KMS-11 (cell line): ENCODE measurements at regions not wholly inside any gene's neighbourhood (a gene's known extent, or its start where the extent isn't known, plus 50 kb on each side); places are given as distances from the start of the nearest gene placed in this dataset.

ENCODE experiments used
- H2AFZ ChIP-seq: fragments of 200-600 bp; sonication (generic); 2 replicates; pipeline ENCODE4 v1.6.1; 2016; ENCODE audit warnings: antibody characterized with exemption, mixed run types, low read depth
- H3K27ac ChIP-seq: fragments of 200-600 bp; sonication (generic); 2 replicates; pipeline ENCODE4 v1.6.1; 2016; ENCODE audit warnings: mild to moderate bottlenecking, mixed run types
- H3K27me3 ChIP-seq: fragments of 200-600 bp; sonication (generic); 2 replicates; pipeline ENCODE4 v1.6.1; 2017; ENCODE audit warnings: mild to moderate bottlenecking, low read depth, mixed run types, moderate library complexity; ENCODE audit not compliant: insufficient read depth
- H3K36me3 ChIP-seq: fragments of 200-600 bp; sonication (generic); 2 replicates; pipeline ENCODE4 v1.6.1; 2017; ENCODE audit warnings: mild to moderate bottlenecking, mixed run types; ENCODE audit not compliant: insufficient read depth
- H3K4me1 ChIP-seq: fragments of 200-600 bp; sonication (generic); 2 replicates; pipeline ENCODE4 v1.6.1; 2016; ENCODE audit warnings: mild to moderate bottlenecking, low read depth, mixed run types; ENCODE audit not compliant: poor library complexity, severe bottlenecking
- H3K4me2 ChIP-seq: fragments of 200-600 bp; sonication (generic); 2 replicates; pipeline ENCODE4 v1.7.0; 2016; ENCODE audit warnings: mild to moderate bottlenecking, mixed run types
- H3K4me3 ChIP-seq: fragments of 200-600 bp; sonication (generic); IDR thresholded peaks from 2 replicates; pipeline ENCODE4 v1.6.1; 2017; ENCODE audit warnings: low read depth, low read length, mixed read lengths; ENCODE audit not compliant: insufficient read depth
- H3K79me2 ChIP-seq: fragments of 200-600 bp; sonication (generic); 2 replicates; pipeline ENCODE4 v1.6.1; 2016; ENCODE audit warnings: low read depth, mixed run types; ENCODE audit not compliant: insufficient read depth
- H3K9ac ChIP-seq: fragments of 200-600 bp; sonication (generic); 2 replicates; pipeline ENCODE4 v1.6.1; 2016; ENCODE audit warnings: mild to moderate bottlenecking, mixed run types
- H4K20me1 ChIP-seq: fragments of 200-600 bp; sonication (generic); 2 replicates; pipeline ENCODE4 v1.6.1; 2016; ENCODE audit warnings: mild to moderate bottlenecking, mixed run types; ENCODE audit not compliant: insufficient read depth
- CTCF ChIP-seq: fragments of 200-600 bp; sonication (generic); conservative IDR thresholded peaks from 2 replicates; pipeline ENCODE4 v1.6.1; 2017; ENCODE audit warnings: low read depth, mild to moderate bottlenecking, antibody characterized with exemption, low read length, moderate library complexity, mixed read lengths

- no peak overlapping the region for H3K9ac ChIP-seq
- H3K4me1 ChIP-seq: no peaks in the 10 kb centered on the region
- TF ChIP-seq CTCF: no peak
- no peak overlapping the region for H3K4me3 ChIP-seq
- no peaks in the 10 kb centered on the region for H4K20me1 ChIP-seq
- no peak overlapping the region for H3K4me2 ChIP-seq
- no peaks in the 10 kb centered on the region for H3K79me2 ChIP-seq
- no peaks in the 10 kb centered on the region for H3K36me3 ChIP-seq
- no peaks in the 10 kb centered on the region for H3K27me3 ChIP-seq
- H3K27ac ChIP-seq: no peak overlapping the region
- H2AFZ ChIP-seq: no peak overlapping the region
These were observed 334.1 kb downstream of the RPS24 start for GRCh38 chr10:78367751-78368150.

GRCh38 chr10:78371136-78371535 is 337.5 kb downstream of the RPS24 start:
- no peaks in the 10 kb centered on the region for H3K4me1 ChIP-seq
- H4K20me1 ChIP-seq: no peaks in the 10 kb centered on the region

GRCh38 chr10:78372806-78373205 is 339.1 kb downstream of the RPS24 start:
- Histone ChIP-seq H2AFZ (no peak overlapping the region), H3K9ac (no peak overlapping the region), H3K4me1 (no peaks in the 10 kb centered on the region), H3K27me3 (no peaks in the 10 kb centered on the region), H3K79me2 (no peaks in the 10 kb centered on the region), H3K4me2 (no peak overlapping the region), H4K20me1 (no peaks in the 10 kb centered on the region), H3K4me3 (no peak overlapping the region), H3K36me3 (no peaks in the 10 kb centered on the region), H3K27ac (no peak overlapping the region)
- no peak for TF ChIP-seq CTCF

More at GRCh38 chr10:78371136-78371535, 337.5 kb downstream of the RPS24 start:
- Histone ChIP-seq H3K4me3 (no peak overlapping the region), H3K27me3 (no peaks in the 10 kb centered on the region), H3K9ac (no peak overlapping the region), H3K79me2 (no peaks in the 10 kb centered on the region), H3K36me3 (no peaks in the 10 kb centered on the region), H3K27ac (no peak overlapping the region), H3K4me2 (no peak overlapping the region), H2AFZ (no peak overlapping the region)
- no peak for TF ChIP-seq CTCF

GRCh38 chr10:78374331-78375028 is 340.8 kb downstream of the RPS24 start:
- TF ChIP-seq CTCF: no peak
- Histone ChIP-seq H3K79me2 (no peaks in the 10 kb centered on the region), H3K36me3 (no peaks in the 10 kb centered on the region), H2AFZ (no peak overlapping the region), H3K27ac (no peak overlapping the region), H3K9ac (no peak overlapping the region), H3K27me3 (no peaks in the 10 kb centered on the region), H3K4me2 (no peak overlapping the region), H4K20me1 (no peaks in the 10 kb centered on the region), H3K4me1 (no peaks in the 10 kb centered on the region), H3K4me3 (no peak overlapping the region)
